Prostate gland (tissue), 2 donors: ENCODE measurements at regions not wholly inside any gene's neighbourhood (a gene's known extent, or its start where the extent isn't known, plus 50 kb on each side); places are given as distances from the start of the nearest gene placed in this dataset.
"Not testable (repeated sequence)": the region's sequence is repeated elsewhere in the genome, so short reads cannot be mapped to it uniquely, and the experiment has no call there.

Source experiments
- DNase-seq: peaks from one replicate; pipeline ENCODE4 v3.0.0-alpha.2; 2019; ENCODE audit warnings: low spot score
- H3K27ac ChIP-seq, 2 donors: fragments of 200-600 bp; sonication (generic); 2 replicates each; pipeline ENCODE4 v1.5.1; 2017 to 2019
- H3K27me3 ChIP-seq: fragments of 200-600 bp; sonication (generic); replicated peaks from 2 replicates; pipeline ENCODE4 v1.5.1; 2019; ENCODE audit not compliant: insufficient read depth
- H3K36me3 ChIP-seq, 2 donors: fragments of 200-600 bp; sonication (generic); 1 replicate in 1 of 2; 2 replicates in 1 of 2; pipeline versions ENCODE4 v1.5.1 to v1.8.1; 2017 to 2019
- H3K4me1 ChIP-seq: fragments of 200-600 bp; sonication (generic); replicated peaks from 2 replicates; pipeline ENCODE4 v1.5.1; 2019
- H3K4me3 ChIP-seq, 2 donors: fragments of 200-600 bp; sonication (generic); 2 replicates each; pipeline ENCODE4 v1.5.1; 2017 to 2019
- H3K9me3 ChIP-seq: fragments of 200-600 bp; sonication (generic); 2 replicates; pipeline ENCODE4 v1.5.1; 2017
- POLR2A ChIP-seq: fragments of 450-650 bp; IDR thresholded peaks from one replicate; pipeline ENCODE4 v1.6.1; 2016; ENCODE audit warnings: antibody characterized with exemption, mild to moderate bottlenecking
- POLR2AphosphoS5 ChIP-seq: sonication (generic); formaldehyde crosslinking; IDR thresholded peaks from one replicate; pipeline ENCODE4 v1.6.1; 2017; ENCODE audit warnings: antibody characterized with exemption
- WGBS: methylation state at CpG from one replicate; pipeline ENCODE4 v1.1.5; 2018; 5-methylcytosine and 5-hydroxymethylcytosine counted together
- intact Hi-C: fragments of 100-400 bp; cut with DNase I; formaldehyde crosslinking; loops from one replicate; pipeline ENCODE4 v1.14.2; 2022
- TF ChIP-seq, protein P1 (sequence below), 4 experiments: fragments of 200-600 bp in 2 of 4; fragments of 450-650 bp in 2 of 4; sonication (generic) in 2 of 4; IDR thresholded peaks; 1 replicate in 3 of 4; 2 replicates in 1 of 4; pipeline ENCODE4 v1.5.1; 2016 to 2019; ENCODE audit warnings: antibody characterized with exemption in 4 of 4, mild to moderate bottlenecking in 2 of 4, moderate library complexity in 2 of 4

DNA sequence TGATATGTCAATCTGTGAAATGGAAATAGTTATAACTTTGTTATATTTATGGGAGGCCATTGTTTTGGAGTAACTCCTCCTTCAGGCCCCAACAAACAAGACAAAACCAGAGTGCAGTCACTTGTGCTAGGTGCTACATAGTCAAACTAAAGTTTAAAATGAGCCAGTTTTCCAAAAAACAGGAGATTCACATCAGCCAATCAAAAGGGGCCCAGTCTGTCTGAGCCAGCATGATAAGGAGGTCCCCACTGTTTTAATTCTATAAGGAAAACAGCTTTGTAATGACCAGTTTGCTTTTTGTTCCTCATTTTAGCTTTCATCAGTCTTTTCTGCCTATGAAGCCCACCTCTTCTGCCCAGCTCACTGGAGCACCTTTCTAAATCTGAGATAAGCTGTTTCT is 94.7 kb upstream of the SLC7A14 start:
- no peaks in the 10 kb centered on the region for H3K27me3 ChIP-seq
- no peak overlapping the region for H3K27ac ChIP-seq
- DNase-seq: no peak
- intact Hi-C loops: no loop called here
- no peaks in the 10 kb centered on the region for H3K9me3 ChIP-seq
- H3K4me3 ChIP-seq: no peak overlapping the region
- TF ChIP-seq POLR2A: no peak
- TF ChIP-seq POLR2AphosphoS5: no peak
- TF ChIP-seq, protein P1, sequence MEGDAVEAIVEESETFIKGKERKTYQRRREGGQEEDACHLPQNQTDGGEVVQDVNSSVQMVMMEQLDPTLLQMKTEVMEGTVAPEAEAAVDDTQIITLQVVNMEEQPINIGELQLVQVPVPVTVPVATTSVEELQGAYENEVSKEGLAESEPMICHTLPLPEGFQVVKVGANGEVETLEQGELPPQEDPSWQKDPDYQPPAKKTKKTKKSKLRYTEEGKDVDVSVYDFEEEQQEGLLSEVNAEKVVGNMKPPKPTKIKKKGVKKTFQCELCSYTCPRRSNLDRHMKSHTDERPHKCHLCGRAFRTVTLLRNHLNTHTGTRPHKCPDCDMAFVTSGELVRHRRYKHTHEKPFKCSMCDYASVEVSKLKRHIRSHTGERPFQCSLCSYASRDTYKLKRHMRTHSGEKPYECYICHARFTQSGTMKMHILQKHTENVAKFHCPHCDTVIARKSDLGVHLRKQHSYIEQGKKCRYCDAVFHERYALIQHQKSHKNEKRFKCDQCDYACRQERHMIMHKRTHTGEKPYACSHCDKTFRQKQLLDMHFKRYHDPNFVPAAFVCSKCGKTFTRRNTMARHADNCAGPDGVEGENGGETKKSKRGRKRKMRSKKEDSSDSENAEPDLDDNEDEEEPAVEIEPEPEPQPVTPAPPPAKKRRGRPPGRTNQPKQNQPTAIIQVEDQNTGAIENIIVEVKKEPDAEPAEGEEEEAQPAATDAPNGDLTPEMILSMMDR (IDR thresholded peaks at IDR 0.05): no peak
- no peaks in the 10 kb centered on the region for H3K4me1 ChIP-seq
- no peaks in the 10 kb centered on the region for H3K36me3 ChIP-seq

DNA sequence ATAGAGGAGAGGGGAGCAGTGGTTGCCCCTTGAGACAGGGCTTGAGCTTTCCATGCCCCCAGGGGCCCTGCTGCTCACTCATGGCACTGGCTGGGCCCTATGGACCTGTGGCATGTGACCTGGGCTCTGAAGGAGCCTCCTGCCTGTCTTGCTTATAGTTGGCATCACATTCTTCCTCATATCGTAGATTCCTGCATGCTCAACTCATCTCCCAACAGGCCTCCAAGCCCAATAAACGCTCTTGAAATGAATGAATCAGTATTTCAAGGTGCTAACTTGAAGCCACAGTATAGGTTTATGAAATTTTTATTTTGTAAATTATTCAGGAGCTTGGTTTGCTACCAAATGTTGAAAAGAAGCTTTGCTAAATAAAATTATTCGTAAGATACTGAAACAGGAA is 93.3 kb upstream of the SLC7A14 start:
- H3K27ac ChIP-seq: no peak overlapping the region
- TF ChIP-seq, protein P1 (IDR thresholded peaks at IDR 0.05): no peak
- H3K4me3 ChIP-seq: no peak overlapping the region
- no peak for DNase-seq
- 74% methylated on average over 3 of the region's 3 CpGs for WGBS
- H3K4me1 ChIP-seq: no peaks in the 10 kb centered on the region
- no peaks in the 10 kb centered on the region for H3K27me3 ChIP-seq
- no peaks in the 10 kb centered on the region for H3K36me3 ChIP-seq
- intact Hi-C loops: no loop called here
- H3K9me3 ChIP-seq: no peaks in the 10 kb centered on the region

DNA sequence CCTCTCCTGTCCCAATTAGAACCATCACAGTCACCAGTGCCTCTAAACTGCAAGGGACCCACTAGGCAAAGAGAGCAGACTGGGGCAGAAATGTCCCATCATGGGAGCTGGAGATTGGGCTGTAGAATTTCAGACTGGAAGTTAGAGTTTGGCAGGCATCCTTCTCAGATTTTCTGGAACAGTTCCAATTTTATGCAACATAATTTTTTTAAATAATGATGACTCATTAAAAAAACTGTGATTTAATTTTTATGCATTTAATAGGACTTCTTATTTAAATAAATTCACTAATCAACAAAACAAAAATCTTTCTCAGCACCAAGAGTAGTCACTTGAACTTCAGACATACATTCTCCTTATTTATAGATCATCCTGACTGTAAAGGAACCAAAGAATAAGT is 84.6 kb upstream of the SLC7A14 start:
- no peak for DNase-seq
- Histone ChIP-seq H3K4me1 (no peaks in the 10 kb centered on the region), H3K4me3 (no peak overlapping the region), H3K36me3 (no peaks in the 10 kb centered on the region), H3K9me3 (no peaks in the 10 kb centered on the region), H3K27ac (no peak overlapping the region), H3K27me3 (no peaks in the 10 kb centered on the region)
- TF ChIP-seq, protein P1 (IDR thresholded peaks at IDR 0.05): no peak
- TF ChIP-seq POLR2AphosphoS5 (no peak), POLR2A (no peak)
- intact Hi-C loops: no loop called here

DNA sequence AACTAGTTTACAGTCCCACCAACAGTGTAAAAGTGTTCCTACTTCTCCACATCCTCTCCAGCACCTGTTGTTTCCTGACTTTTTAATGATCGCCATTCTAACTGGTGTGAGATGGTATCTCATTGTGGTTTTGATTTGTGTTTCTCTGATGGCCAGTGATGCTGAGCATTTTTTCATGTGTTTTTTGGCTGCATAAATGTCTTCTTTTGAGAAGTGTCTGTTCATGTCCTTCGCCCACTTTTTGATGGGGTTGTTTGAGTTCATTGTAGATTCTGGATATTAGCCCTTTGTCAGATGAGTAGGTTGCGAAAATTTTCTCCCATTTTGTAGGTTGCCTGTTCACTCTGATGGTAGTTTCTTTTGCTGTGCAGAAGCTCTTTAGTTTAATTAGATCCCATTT is 77.1 kb upstream of the SLC7A14 start:
- H3K4me3 ChIP-seq, DNase-seq, H3K36me3 ChIP-seq, H3K4me1 ChIP-seq, H3K27me3 ChIP-seq, intact Hi-C loops, H3K9me3 ChIP-seq, H3K27ac ChIP-seq: not testable (repeated sequence)
- WGBS: 90% methylated on average over 2 of the region's 3 CpGs

DNA sequence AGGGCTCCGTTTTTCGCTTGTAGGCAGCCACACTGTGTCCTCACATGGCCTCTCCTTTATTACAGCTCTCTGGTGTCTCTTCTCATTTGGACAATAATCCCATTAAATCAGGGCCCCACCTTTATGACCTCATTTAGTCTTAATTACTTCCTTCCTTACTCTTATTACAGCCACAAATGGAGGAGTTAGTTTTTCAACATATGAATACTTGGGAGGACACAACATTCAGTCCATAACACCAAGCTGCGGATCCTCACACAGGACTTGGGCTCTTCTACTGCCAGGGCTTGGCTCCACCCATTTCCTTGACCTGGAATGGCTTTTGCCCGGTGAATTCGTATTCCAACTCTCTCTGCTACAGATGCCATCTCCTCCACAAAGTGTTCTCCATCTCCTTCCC is 74.3 kb upstream of the SLC7A14 start:
- Histone ChIP-seq H3K27ac (no peak overlapping the region), H3K9me3 (no peaks in the 10 kb centered on the region), H3K36me3 (no peaks in the 10 kb centered on the region), H3K4me3 (no peak overlapping the region), H3K27me3 (no peaks in the 10 kb centered on the region), H3K4me1 (no peaks in the 10 kb centered on the region)
- intact Hi-C loops: no loop called here
- WGBS: 78% methylated on average over 5 of the region's 5 CpGs
- DNase-seq: no peak
- no peak for TF ChIP-seq POLR2AphosphoS5
- no peak for TF ChIP-seq POLR2A
- TF ChIP-seq, protein P1 (IDR thresholded peaks at IDR 0.05): no peak

DNA sequence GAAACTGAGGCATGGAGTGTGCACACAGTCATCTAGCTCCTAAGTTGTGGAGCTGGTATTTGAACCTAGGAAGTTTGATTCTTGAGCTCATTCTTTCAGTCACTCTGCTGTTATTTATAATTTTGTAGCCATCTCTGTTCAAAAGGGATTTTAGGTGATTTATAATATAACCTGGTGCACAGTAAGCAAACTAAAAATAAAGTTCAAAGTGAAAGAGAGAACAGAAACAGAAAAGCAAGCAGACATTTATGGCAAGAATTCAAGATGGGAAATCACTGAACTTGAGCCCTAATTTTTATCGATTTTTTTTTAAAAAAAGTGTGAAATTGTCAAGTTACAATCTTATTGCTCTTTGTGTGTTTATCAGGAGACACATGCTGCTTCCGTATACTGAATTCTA is 71.4 kb upstream of the SLC7A14 start:
- WGBS: 93% methylated on average over 2 of the region's 2 CpGs
- intact Hi-C loops: no loop called here

More for the DNA sequence above, 71.4 kb upstream of the SLC7A14 start:
- H3K9me3 ChIP-seq: no peaks in the 10 kb centered on the region
- no peaks in the 10 kb centered on the region for H3K36me3 ChIP-seq
- no peak overlapping the region for H3K27ac ChIP-seq
- H3K4me3 ChIP-seq: no peak overlapping the region
- DNase-seq: no peak
- TF ChIP-seq, protein P1 (IDR thresholded peaks at IDR 0.05): no peak
- TF ChIP-seq POLR2AphosphoS5 (no peak), POLR2A (no peak)
- no peaks in the 10 kb centered on the region for H3K4me1 ChIP-seq
- H3K27me3 ChIP-seq: peaks cover 2% of the 10 kb centered on the region
